ENCODE measurements at regions not wholly inside any gene's neighbourhood (a gene's known extent, or its start where the extent isn't known, plus 50 kb on each side); places are given as distances from the start of the nearest gene placed in this dataset.

DNA sequence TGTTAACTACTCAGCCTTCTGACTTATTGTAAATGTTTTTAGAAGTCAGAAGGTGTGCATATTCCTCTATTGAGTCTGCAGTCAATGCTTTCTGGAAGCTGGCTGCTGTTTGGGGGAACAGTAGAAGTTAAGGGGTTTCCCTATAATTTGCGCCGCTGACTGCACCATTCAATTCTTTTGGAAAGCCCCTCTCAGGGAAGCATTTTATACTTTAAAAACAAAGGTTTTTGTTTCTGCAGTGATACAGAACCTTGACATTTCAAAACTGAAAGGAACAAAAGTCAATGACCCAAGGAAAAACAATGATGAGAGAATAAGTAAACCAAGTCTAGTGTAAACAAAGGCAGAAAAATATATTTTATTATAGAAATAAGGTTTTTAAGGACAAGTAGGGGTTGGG lies 120.8 kb upstream of the TNFAIP3 start:
- Histone ChIP-seq H3K23ac (ENCODE audit: low read depth, low read length) (no peak overlapping the region), H3K4me2 (ENCODE audit: low read depth, low read length) (no peak overlapping the region), H2AFZ (replicated peaks; ENCODE audit: low read length, poor library complexity) (no peak overlapping the region), H2BK20ac (ENCODE audit: low read depth, low read length) (no peak overlapping the region), H3K79me1 (ENCODE audit: low read depth in 1 of 2, low read length in 2 of 2) (no peaks in the 10 kb centered on the region), H4K5ac (ENCODE audit: low read depth, low read length) (no peak overlapping the region), H3K4me3 (ENCODE audit: insufficient read depth, low read depth, low read length) (no peak overlapping the region), H3K27ac (ENCODE audit: insufficient read depth, low read length) (no peak overlapping the region), H2AK9ac (replicated peaks; ENCODE audit: low read depth, low read length, poor library complexity) (no peak overlapping the region), H3K56ac (ENCODE audit: extremely low read depth, insufficient read depth, low read length) (no peak overlapping the region), H3K27me3 (ENCODE audit: control insufficient read depth, insufficient read depth, low read length) (no peaks in the 10 kb centered on the region), H3K18ac (ENCODE audit: low read depth, low read length) (no peak overlapping the region), H3K4ac (ENCODE audit: low read depth, low read length) (no peak overlapping the region), H2BK120ac (ENCODE audit: low read depth, low read length) (no peak overlapping the region), H3K9ac (ENCODE audit: low read depth, low read length) (no peak overlapping the region), H4K91ac (ENCODE audit: insufficient read depth, low read depth, low read length) (no peak overlapping the region), H2BK15ac (ENCODE audit: low read depth, low read length) (no peak overlapping the region), H3K9me1 (ENCODE audit: insufficient read depth, low read length) (no peaks in the 10 kb centered on the region), H2BK5ac (ENCODE audit: low read depth, low read length, poor library complexity, severe bottlenecking) (no peak overlapping the region), H4K8ac (ENCODE audit: low read depth in 2 of 2, low read length in 2 of 2) (no peak overlapping the region), H3K9me3 (ENCODE audit: control insufficient read depth, insufficient read depth, low read length) (0 out of 2 replicates have a peak, but pooled peaks cover 2% of the 10 kb centered on the region), H2AK5ac (ENCODE audit: low read depth, low read length) (no peak overlapping the region), H3K4me1 (ENCODE audit: control insufficient read depth, insufficient read depth, low read length) (no peaks in the 10 kb centered on the region), H3K14ac (replicated peaks; ENCODE audit: low read depth, low read length) (no peak overlapping the region), H4K20me1 (ENCODE audit: insufficient read depth, low read length) (no peaks in the 10 kb centered on the region), H3K36me3 (ENCODE audit: control insufficient read depth, insufficient read depth, low read length) (no peaks in the 10 kb centered on the region)
- TF ChIP-seq RAD21 (IDR thresholded peaks at IDR 0.05; ENCODE audit: low read length) (no peak), RCOR1 (IDR thresholded peaks at IDR 0.05; ENCODE audit: insufficient replicate concordance, low read length) (no peak), BHLHE40 (IDR thresholded peaks at IDR 0.05; ENCODE audit: low read depth, low read length) (no peak), CHD1 (IDR thresholded peaks at IDR 0.05; ENCODE audit: low read depth, low read length) (no peak), FOS (IDR thresholded peaks at IDR 0.05; ENCODE audit: low read depth, low read length) (no peak), RFX5 (IDR thresholded peaks at IDR 0.05; ENCODE audit: low read depth, low read length) (no peak), MAZ (IDR thresholded peaks at IDR 0.05; ENCODE audit: borderline replicate concordance, low read depth, low read length) (no peak), NFE2L2 (IDR thresholded peaks at IDR 0.05; ENCODE audit: low read depth, low read length) (no peak), SMC3 (IDR thresholded peaks at IDR 0.05; ENCODE audit: low read depth, low read length) (no peak), MAFK (IDR thresholded peaks at IDR 0.05; ENCODE audit: low read depth, low read length) (no peak), POLR2A (IDR thresholded peaks at IDR 0.05; ENCODE audit: low read depth, low read length) (no peak), CEBPB (IDR thresholded peaks at IDR 0.05; ENCODE audit: low read depth, low read length) (no peak), MXI1 (IDR thresholded peaks at IDR 0.05; ENCODE audit: borderline replicate concordance, low read depth, low read length) (no peak)
- TF ChIP-seq, protein P1, sequence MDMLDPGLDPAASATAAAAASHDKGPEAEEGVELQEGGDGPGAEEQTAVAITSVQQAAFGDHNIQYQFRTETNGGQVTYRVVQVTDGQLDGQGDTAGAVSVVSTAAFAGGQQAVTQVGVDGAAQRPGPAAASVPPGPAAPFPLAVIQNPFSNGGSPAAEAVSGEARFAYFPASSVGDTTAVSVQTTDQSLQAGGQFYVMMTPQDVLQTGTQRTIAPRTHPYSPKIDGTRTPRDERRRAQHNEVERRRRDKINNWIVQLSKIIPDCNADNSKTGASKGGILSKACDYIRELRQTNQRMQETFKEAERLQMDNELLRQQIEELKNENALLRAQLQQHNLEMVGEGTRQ (IDR thresholded peaks at IDR 0.05; ENCODE audit: low read depth, low read length): no peak
- TF ChIP-seq, protein P2, sequence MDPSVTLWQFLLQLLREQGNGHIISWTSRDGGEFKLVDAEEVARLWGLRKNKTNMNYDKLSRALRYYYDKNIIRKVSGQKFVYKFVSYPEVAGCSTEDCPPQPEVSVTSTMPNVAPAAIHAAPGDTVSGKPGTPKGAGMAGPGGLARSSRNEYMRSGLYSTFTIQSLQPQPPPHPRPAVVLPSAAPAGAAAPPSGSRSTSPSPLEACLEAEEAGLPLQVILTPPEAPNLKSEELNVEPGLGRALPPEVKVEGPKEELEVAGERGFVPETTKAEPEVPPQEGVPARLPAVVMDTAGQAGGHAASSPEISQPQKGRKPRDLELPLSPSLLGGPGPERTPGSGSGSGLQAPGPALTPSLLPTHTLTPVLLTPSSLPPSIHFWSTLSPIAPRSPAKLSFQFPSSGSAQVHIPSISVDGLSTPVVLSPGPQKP (IDR thresholded peaks at IDR 0.05; ENCODE audit: borderline replicate concordance, low read depth, low read length): no peak
- TF ChIP-seq, protein P3, sequence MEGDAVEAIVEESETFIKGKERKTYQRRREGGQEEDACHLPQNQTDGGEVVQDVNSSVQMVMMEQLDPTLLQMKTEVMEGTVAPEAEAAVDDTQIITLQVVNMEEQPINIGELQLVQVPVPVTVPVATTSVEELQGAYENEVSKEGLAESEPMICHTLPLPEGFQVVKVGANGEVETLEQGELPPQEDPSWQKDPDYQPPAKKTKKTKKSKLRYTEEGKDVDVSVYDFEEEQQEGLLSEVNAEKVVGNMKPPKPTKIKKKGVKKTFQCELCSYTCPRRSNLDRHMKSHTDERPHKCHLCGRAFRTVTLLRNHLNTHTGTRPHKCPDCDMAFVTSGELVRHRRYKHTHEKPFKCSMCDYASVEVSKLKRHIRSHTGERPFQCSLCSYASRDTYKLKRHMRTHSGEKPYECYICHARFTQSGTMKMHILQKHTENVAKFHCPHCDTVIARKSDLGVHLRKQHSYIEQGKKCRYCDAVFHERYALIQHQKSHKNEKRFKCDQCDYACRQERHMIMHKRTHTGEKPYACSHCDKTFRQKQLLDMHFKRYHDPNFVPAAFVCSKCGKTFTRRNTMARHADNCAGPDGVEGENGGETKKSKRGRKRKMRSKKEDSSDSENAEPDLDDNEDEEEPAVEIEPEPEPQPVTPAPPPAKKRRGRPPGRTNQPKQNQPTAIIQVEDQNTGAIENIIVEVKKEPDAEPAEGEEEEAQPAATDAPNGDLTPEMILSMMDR (conservative IDR thresholded peaks at IDR 0.05; ENCODE audit: low read depth, low read length): no peak
- WGBS, 2 experiments (ENCODE audit: extremely low coverage in 2 of 2, insufficient read length in 1 of 2): no CpG with 5 or more reads among the region's 2 CpGs
- intact Hi-C loops (cut with micrococcal nuclease) (no loop called here), dilution Hi-C loops (cut with HindIII; ENCODE audit: low sequenced_read_pairs, unreplicated experiment) (no loop called here), in situ Hi-C loops (cut with MboI; ENCODE audit: low sequenced_read_pairs) (no loop called here)
- ATAC-seq (ENCODE audit: low read depth) (no peak), DNase-seq (no peak)
- POLR2A ChIA-PET (ENCODE audit: unreplicated experiment): no interaction called here
- CTCF ChIA-PET: no interaction called here
- BruUV-seq (replicated peaks): no TSS peak
